K562 (cell line): ENCODE measurements at regions not wholly inside any gene's neighbourhood (a gene's known extent, or its start where the extent isn't known, plus 50 kb on each side); places are given as distances from the start of the nearest gene placed in this dataset.

Source experiments
- CLOCK ChIP-seq: fragments of 250-450 bp; sonication (Bioruptor Pico); IDR thresholded peaks from 2 replicates; pipeline ENCODE4 v1.4.0; 2020; ENCODE audit warnings: mild to moderate bottlenecking, moderate library complexity, borderline replicate concordance
- HNRNPUL1 ChIP-seq: fragments of 200-400 bp; formaldehyde crosslinking; IDR thresholded peaks from 2 replicates; pipeline ENCODE4 v1.6.1; 2017; ENCODE audit warnings: low read length
- NONO ChIP-seq, 2 experiments: fragments of 200-400 bp in 1 of 2; fragments of 450-650 bp in 1 of 2; formaldehyde crosslinking in 1 of 2; IDR thresholded peaks; 2 replicates each; pipeline ENCODE4 v1.6.1; 2017; ENCODE audit warnings: low read depth in 2 of 2, mild to moderate bottlenecking in 2 of 2, moderate library complexity in 2 of 2, low read length in 1 of 2
- POLR3G ChIP-seq: IDR thresholded peaks from 2 replicates; pipeline ENCODE4 v1.6.1; 2011; ENCODE audit not compliant: insufficient read length, insufficient replicate concordance; ENCODE audit errors: extremely low read depth
- ZNF133 ChIP-seq: fragments of 250-450 bp; sonication (Bioruptor Pico); IDR thresholded peaks from 2 replicates; pipeline ENCODE4 v1.4.0; 2020; ENCODE audit warnings: mild to moderate bottlenecking
- ZNF639 ChIP-seq, 2 experiments: fragments of 200-800 bp in 1 of 2; sonication (Bioruptor generic) in 1 of 2; sonication (generic) in 1 of 2; formaldehyde crosslinking in 1 of 2; IDR thresholded peaks in 1 of 2; conservative IDR thresholded peaks in 1 of 2; 2 replicates each; pipeline versions ENCODE4 v1.5.0 to v1.6.1; 2016 to 2020; ENCODE audit warnings: missing compliant biosample characterization in 1 of 2, missing genetic modification characterization in 1 of 2, missing genetic modification reagents in 1 of 2

DNA sequence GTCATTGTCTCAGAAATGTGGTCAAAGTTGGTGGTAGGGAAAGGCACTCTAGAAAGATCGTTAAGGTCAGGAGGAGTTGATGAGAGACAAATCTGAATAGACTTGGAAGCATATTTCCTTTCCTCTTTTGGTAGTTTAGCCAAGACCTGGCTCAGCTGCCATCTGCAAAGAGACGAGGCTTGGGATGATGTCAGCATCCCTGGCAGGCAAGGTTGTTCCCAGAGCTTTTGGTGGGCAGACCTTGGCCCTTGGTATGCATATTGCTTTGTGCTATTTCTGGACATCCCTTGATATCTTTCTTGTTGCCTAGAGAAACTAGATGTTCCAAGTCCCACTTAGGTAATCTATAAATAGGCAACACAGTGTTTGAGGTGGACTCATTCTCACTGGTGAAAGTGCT, 82.4 kb upstream of the NAF1 start (continued):
- TF ChIP-seq CLOCK (CRISPR knock-in tag) (no peak), NONO (IDR thresholded peaks at IDR 0.05; ENCODE audit: low read depth in 2 of 2, low read length in 1 of 2) (no peak), HNRNPUL1 (no peak), POLR3G (no peak), ZNF639 (CRISPR knock-in tag; conservative IDR thresholded peaks at IDR 0.05 in 1 of 2, IDR thresholded peaks at IDR 0.05 in 1 of 2) (no peak), ZNF133 (no peak)
